ENCODE measurements at regions not wholly inside any gene's neighbourhood (a gene's known extent, or its start where the extent isn't known, plus 50 kb on each side); places are given as distances from the start of the nearest gene placed in this dataset.
"Not testable (repeated sequence)": the region's sequence is repeated elsewhere in the genome, so short reads cannot be mapped to it uniquely, and the experiment has no call there.

DNA sequence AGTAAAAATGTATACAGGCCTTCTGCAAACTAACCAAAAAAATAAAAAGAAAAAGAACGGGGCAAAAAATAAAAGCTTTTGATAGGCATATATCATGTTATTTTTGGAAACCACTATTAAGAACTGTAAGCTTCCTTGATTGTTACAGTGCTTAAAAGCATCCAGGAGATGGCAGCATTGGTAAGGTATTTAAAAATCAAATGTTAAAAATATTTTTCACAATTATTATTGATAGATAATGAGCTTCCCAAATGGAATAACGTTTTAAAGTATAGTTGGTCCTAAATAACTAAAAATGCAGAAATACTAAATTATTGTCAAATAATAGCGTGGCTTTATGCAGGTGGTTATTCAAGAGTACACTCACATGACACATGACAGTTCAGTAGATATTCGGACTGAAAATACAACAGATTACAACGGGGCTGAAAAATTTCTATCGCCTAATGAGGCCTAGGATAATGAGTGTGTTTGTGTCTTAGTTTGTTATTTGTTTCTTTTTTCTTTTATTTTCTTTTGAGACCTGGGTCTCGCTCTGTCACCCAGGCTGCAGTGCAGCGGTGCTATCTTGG, 127.2 kb upstream of the ATF7IP start:
- Histone ChIP-seq H3K4me1 (ENCODE audit: control insufficient read depth, insufficient read depth, low read length, unreplicated experiment) (no peaks in the 10 kb centered on the region), H3K27ac (ENCODE audit: low read depth, low read length) (no peak overlapping the region), H3K4me3 (ENCODE audit: low read depth, low read length) (no peak overlapping the region), H3K36me3 (ENCODE audit: insufficient read depth, low read length) (no peaks in the 10 kb centered on the region), H3K27me3 (ENCODE audit: insufficient read depth, low read length) (peaks cover 7% of the 10 kb centered on the region; the same call in 1 of the 2 replicates), H2AFZ (ENCODE audit: low read length, unreplicated experiment) (no peak overlapping the region), H3K79me2 (ENCODE audit: control insufficient read depth, insufficient read depth, low read length, unreplicated experiment) (no peaks in the 10 kb centered on the region)

DNA sequence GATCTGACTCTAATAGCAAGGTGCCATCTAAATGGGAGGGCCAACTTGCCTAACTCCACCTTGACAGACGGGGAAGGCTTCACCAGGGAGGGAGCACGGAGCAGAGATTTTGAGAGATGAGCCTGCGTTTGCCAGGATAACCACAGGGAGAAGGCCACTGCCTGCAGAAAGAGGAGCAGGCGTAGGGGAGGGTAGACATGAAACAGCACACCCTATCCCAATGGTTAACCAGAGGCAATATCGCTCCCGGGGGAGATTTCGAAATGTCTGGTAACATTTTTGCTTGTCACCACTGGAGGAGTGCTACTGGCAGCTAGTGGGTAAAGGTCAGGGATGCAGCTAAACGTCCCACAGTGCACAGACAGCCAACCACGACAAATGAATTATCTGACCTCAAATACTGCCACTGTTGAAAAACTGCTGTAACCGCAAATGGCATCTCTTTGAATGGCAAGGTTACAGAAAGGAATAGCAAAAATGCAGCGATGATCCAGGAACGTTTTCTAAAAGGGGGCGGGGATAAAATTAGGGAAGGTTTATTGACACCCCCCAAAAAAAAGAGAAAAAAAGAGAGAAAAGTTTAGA, 126.0 kb upstream of the ATF7IP start:
- peaks cover 7% of the 10 kb centered on the region; the same call in 1 of the 2 replicates for H3K27me3 ChIP-seq (ENCODE audit: insufficient read depth, low read length)
- H3K36me3 ChIP-seq (ENCODE audit: insufficient read depth, low read length), result no peaks in the 10 kb centered on the region
- H3K27ac ChIP-seq (ENCODE audit: low read depth, low read length), result no peak overlapping the region
- H2AFZ ChIP-seq (ENCODE audit: low read length, unreplicated experiment), result peak overlapping the region; percentile 55
- no peaks in the 10 kb centered on the region for H3K79me2 ChIP-seq (ENCODE audit: control insufficient read depth, insufficient read depth, low read length, unreplicated experiment)
- no peaks in the 10 kb centered on the region for H3K4me1 ChIP-seq (ENCODE audit: control insufficient read depth, insufficient read depth, low read length, unreplicated experiment)
- no peak overlapping the region for H3K4me3 ChIP-seq (ENCODE audit: low read depth, low read length)

DNA sequence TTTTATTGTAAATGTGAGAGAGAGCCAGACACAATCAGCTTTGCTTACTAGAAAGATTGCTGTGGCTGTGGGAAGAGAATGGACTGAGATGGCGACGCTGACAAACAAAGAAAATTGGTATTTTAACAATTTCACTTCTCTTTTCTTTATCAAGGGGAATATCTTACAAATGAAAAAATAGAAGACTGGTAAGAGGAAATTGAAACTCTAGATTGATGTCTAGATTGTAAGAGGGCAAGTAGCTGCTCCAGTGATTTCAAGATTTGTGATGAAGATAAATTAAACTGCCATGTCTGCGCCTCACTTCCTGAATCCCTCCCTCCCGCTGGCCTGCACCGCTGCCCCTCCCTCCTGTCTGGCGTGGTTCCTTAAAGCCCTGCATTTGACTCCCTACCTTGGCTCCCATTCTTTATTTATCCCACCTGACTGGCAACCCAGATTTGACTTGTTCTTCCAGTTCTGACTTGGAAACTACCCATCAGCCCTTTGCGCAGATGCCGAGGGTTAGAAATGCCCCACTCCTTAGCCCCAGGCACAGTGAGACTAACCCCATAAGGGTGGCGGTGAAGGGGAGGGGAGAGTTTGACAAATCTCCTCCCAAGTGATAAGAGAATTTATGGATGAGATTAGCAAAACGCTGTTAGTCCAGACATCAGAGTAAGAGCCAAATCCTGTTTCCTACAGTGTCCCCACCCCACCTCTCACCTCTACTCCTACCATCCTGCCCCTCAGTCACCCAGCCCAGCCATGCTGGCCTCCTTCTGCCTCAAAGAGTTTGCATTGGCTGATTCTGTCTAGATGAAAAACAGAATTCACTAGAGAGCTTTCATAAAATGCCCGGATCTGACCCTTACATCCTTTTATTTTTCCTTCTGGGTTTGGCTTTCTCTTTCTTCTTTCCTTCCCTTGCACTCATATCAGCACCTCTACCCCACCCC, 125.3 kb upstream of the ATF7IP start:
- Histone ChIP-seq H3K79me2 (ENCODE audit: control insufficient read depth, insufficient read depth, low read length, unreplicated experiment) (no peaks in the 10 kb centered on the region), H3K4me1 (ENCODE audit: control insufficient read depth, insufficient read depth, low read length, unreplicated experiment) (no peaks in the 10 kb centered on the region), H2AFZ (ENCODE audit: low read length, unreplicated experiment) (peak overlapping the region; percentile 55), H3K36me3 (ENCODE audit: insufficient read depth, low read length) (no peaks in the 10 kb centered on the region), H3K27me3 (ENCODE audit: insufficient read depth, low read length) (peaks cover 2% of the 10 kb centered on the region; the same call in 1 of the 2 replicates), H3K27ac (ENCODE audit: low read depth, low read length) (no peak overlapping the region), H3K4me3 (ENCODE audit: low read depth, low read length) (no peak overlapping the region)

DNA sequence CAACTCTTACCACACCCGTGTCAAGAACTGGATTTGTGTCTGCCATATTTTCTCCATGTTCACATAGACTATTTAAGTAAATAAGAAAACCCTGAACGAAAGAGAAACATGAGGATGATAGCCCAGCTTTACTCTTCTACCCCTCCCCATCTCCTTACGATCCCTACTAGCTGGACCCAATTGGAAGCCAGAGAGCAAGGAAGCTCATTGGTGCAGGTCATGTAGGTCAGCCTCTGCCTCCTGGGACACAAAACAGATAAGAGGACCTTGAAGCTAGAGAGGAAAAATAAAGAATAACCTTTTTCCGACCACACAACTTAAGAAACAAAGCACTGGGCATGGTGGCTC, 124.6 kb upstream of the ATF7IP start:
- Histone ChIP-seq H3K27me3 (ENCODE audit: insufficient read depth, low read length) (no peaks in the 10 kb centered on the region), H3K79me2 (ENCODE audit: control insufficient read depth, insufficient read depth, low read length, unreplicated experiment) (no peaks in the 10 kb centered on the region), H3K4me1 (ENCODE audit: control insufficient read depth, insufficient read depth, low read length, unreplicated experiment) (no peaks in the 10 kb centered on the region), H2AFZ (ENCODE audit: low read length, unreplicated experiment) (no peak overlapping the region), H3K27ac (ENCODE audit: low read depth, low read length) (no peak overlapping the region), H3K36me3 (ENCODE audit: insufficient read depth, low read length) (no peaks in the 10 kb centered on the region), H3K4me3 (ENCODE audit: low read depth, low read length) (no peak overlapping the region)

DNA sequence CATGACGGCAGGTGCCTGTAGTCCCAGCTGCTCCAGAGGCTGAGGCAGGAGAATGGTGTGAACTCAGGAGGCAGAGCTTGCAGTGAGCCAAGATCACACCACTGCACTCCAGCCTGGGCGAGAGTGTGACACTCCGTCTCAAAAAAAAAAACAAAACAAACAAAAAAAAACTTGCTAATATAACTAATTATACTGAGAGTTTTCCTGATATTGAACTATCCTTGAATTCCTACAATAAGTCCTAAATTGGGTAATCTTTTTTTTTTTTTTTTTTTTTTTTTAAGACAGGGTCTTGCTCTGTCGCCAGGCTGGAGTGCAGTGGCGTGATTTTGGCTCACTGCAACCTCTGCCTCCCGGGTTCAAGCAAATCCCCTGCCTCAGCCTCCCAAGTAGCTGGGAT, 122.7 kb upstream of the ATF7IP start:
- H2AFZ ChIP-seq (ENCODE audit: low read length, unreplicated experiment); H3K27me3 ChIP-seq (ENCODE audit: insufficient read depth, low read length); H3K4me3 ChIP-seq (ENCODE audit: low read depth, low read length); H3K79me2 ChIP-seq (ENCODE audit: control insufficient read depth, insufficient read depth, low read length, unreplicated experiment); H3K36me3 ChIP-seq (ENCODE audit: insufficient read depth, low read length); H3K4me1 ChIP-seq (ENCODE audit: control insufficient read depth, insufficient read depth, low read length, unreplicated experiment); H3K27ac ChIP-seq (ENCODE audit: low read depth, low read length): not testable (repeated sequence)

DNA sequence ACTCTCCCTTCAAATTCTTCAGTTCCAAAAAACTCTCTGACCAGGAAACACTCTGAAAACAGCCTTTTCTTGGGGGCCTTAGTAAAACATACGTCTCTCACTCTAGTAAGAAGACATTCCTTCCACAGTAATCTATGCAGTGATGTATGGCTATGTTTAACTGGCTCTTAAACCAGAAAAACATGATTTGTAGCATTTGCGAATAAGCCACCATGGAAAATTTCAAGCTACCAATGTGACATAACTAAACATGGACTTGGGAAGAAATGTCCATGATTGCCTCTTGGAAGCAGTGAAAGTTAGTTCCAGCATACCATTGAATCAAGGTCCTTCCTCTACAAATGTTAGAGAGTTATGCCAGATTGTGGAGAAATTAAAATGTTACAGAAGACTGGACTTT, 121.5 kb upstream of the ATF7IP start:
- H2AFZ ChIP-seq (ENCODE audit: low read length, unreplicated experiment), result no peak overlapping the region
- H3K27ac ChIP-seq (ENCODE audit: low read depth, low read length), result no peak overlapping the region
- H3K27me3 ChIP-seq (ENCODE audit: insufficient read depth, low read length), result no peaks in the 10 kb centered on the region

DNA sequence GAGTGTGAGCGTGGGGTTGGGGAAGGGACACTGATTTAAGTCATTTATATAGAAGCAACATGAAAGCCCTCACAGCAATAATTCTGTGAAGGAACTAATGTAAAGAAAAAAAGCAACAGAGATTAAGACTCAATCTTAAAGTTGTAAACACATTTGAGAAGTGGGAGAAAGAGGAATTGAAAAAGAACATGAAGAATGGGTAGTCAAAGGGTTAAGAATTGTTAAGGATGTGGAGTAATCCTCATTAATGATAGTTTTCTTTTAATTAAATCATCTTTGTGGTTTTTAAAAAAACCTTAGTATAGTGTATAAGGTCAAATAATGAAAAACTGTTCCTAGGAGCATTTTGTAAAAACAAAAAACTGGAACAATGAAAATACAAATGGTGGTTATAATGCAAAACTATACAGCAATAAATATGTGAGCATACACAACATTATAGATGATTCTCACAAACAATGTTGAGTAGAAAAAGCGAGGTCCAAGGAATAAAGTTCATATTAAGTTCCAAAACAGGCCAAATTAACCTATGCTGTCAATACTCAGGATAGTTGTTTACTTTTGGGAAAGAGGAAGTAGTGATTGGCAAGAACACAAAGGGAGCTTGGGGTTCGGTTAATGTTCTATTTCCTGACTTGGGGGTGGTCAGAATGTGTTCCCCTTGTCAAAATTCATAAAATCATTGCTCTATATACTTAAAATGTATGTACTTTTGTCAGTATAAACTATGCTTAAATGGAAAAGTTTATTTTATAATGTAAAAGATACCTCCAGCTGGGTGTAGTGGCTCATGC, 120.4 kb upstream of the ATF7IP start:
- Histone ChIP-seq H3K36me3 (ENCODE audit: insufficient read depth, low read length) (no peaks in the 10 kb centered on the region), H3K27me3 (ENCODE audit: insufficient read depth, low read length) (no peaks in the 10 kb centered on the region), H3K79me2 (ENCODE audit: control insufficient read depth, insufficient read depth, low read length, unreplicated experiment) (no peaks in the 10 kb centered on the region), H3K4me1 (ENCODE audit: control insufficient read depth, insufficient read depth, low read length, unreplicated experiment) (no peaks in the 10 kb centered on the region), H3K27ac (ENCODE audit: low read depth, low read length) (no peak overlapping the region), H3K4me3 (ENCODE audit: low read depth, low read length) (no peak overlapping the region), H2AFZ (ENCODE audit: low read length, unreplicated experiment) (no peak overlapping the region)

More for the DNA sequence above, 121.5 kb upstream of the ATF7IP start:
- Histone ChIP-seq H3K36me3 (ENCODE audit: insufficient read depth, low read length) (no peaks in the 10 kb centered on the region), H3K4me3 (ENCODE audit: low read depth, low read length) (no peak overlapping the region), H3K79me2 (ENCODE audit: control insufficient read depth, insufficient read depth, low read length, unreplicated experiment) (no peaks in the 10 kb centered on the region), H3K4me1 (ENCODE audit: control insufficient read depth, insufficient read depth, low read length, unreplicated experiment) (no peaks in the 10 kb centered on the region)

DNA sequence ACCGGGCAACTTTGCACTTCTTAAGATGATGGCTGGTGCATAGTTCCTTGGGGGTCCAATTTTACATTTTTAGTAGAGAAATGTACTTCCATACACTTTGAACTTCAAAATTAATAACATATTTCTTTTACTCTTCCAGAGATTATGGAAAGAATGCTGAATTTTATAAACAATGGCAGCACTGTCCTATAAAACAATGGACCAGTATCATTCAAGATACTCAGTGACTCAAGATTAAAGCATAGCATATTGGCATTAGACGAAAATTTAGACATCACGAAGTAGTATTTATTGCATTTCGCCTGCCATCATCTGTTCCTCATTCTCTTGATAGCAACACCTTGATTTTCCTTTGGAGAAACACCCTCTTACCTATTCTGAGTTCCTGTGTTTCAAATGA, 118.3 kb upstream of the ATF7IP start:
- Histone ChIP-seq H2AFZ (ENCODE audit: low read length, unreplicated experiment) (no peak overlapping the region), H3K4me3 (ENCODE audit: low read depth, low read length) (no peak overlapping the region), H3K27me3 (ENCODE audit: insufficient read depth, low read length) (no peaks in the 10 kb centered on the region), H3K36me3 (ENCODE audit: insufficient read depth, low read length) (no peaks in the 10 kb centered on the region), H3K4me1 (ENCODE audit: control insufficient read depth, insufficient read depth, low read length, unreplicated experiment) (no peaks in the 10 kb centered on the region), H3K27ac (ENCODE audit: low read depth, low read length) (no peak overlapping the region), H3K79me2 (ENCODE audit: control insufficient read depth, insufficient read depth, low read length, unreplicated experiment) (no peaks in the 10 kb centered on the region)

DNA sequence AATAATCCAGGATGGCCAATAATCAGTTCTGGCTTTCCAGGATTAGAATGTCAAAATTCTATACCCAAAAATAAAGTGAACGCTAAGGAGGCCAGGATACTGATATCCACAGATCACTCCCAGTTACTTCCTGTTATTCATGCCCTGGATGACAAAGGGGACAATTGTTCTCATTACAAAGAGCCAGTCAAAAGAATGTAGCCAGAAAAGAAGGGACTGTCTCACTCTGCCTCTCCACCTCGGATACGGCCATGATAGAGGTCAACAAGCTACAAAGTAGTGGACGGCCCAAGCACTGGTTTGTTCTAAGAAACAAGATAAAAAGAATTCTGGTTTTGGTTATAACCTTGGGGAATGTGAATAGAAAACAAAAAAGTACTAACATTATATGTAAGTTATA, 116.1 kb upstream of the ATF7IP start:
- Histone ChIP-seq H3K27me3 (ENCODE audit: insufficient read depth, low read length) (no peaks in the 10 kb centered on the region), H3K36me3 (ENCODE audit: insufficient read depth, low read length) (no peaks in the 10 kb centered on the region), H2AFZ (ENCODE audit: low read length, unreplicated experiment) (no peak overlapping the region), H3K79me2 (ENCODE audit: control insufficient read depth, insufficient read depth, low read length, unreplicated experiment) (no peaks in the 10 kb centered on the region), H3K27ac (ENCODE audit: low read depth, low read length) (no peak overlapping the region), H3K4me3 (ENCODE audit: low read depth, low read length) (no peak overlapping the region), H3K4me1 (ENCODE audit: control insufficient read depth, insufficient read depth, low read length, unreplicated experiment) (no peaks in the 10 kb centered on the region)

DNA sequence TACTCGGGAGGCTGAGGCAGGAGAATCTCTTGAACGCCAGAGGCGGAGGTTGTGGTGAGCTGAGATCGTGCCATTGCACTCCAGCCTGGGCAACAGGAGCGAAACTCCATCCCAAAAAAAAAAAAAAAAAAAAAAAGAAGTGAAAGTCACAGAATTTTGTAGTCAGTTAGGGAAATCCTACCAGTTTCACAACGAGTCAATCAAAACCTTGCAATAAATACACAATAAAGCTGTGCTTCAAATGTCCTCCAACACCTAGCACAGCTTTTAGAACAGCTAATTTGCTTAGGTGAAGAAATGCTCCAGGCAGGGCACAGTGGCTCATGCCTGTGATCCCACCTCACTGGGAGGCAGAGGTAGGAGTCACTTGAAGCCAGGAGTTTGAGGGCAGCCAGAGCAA, 112.8 kb upstream of the ATF7IP start:
- H2AFZ ChIP-seq (ENCODE audit: low read length, unreplicated experiment), result no peak overlapping the region
- peaks cover 15% of the 10 kb centered on the region for H3K4me1 ChIP-seq (ENCODE audit: control insufficient read depth, insufficient read depth, low read length, unreplicated experiment)
- H3K79me2 ChIP-seq (ENCODE audit: control insufficient read depth, insufficient read depth, low read length, unreplicated experiment), result no peaks in the 10 kb centered on the region
- H3K27me3 ChIP-seq (ENCODE audit: insufficient read depth, low read length), result no peaks in the 10 kb centered on the region
- no peaks in the 10 kb centered on the region for H3K36me3 ChIP-seq (ENCODE audit: insufficient read depth, low read length)
- H3K4me3 ChIP-seq (ENCODE audit: low read depth, low read length), result no peak overlapping the region
- H3K27ac ChIP-seq (ENCODE audit: low read depth, low read length), result no peak overlapping the region
